GM23338 (cell line): ENCODE measurements at regions not wholly inside any gene's neighbourhood (a gene's known extent, or its start where the extent isn't known, plus 50 kb on each side); places are given as distances from the start of the nearest gene placed in this dataset.

ENCODE experiments used
- ATAC-seq: fragments of 200-7000 bp; cut with Tn5 transposase; 3 replicates; pipeline ENCODE4 v1.9.1; 2020
- DNase-seq: peaks from one replicate; pipeline ENCODE4 v3.0.0-alpha.2; 2015; ENCODE audit warnings: low spot score
- H2AFZ ChIP-seq: fragments of 200-600 bp; sonication (generic); 2 replicates; pipeline ENCODE4 v1.8.0; 2016; ENCODE audit warnings: antibody characterized with exemption, mild to moderate bottlenecking, moderate library complexity
- H3F3A ChIP-seq: fragments of 200-600 bp; sonication (generic); replicated peaks from 2 replicates; pipeline ENCODE4 v1.8.0; 2017; ENCODE audit warnings: antibody characterized with exemption, mixed run types, low read depth
- H3K27ac ChIP-seq: fragments of 200-600 bp; sonication (generic); 2 replicates; pipeline ENCODE4 v1.6.1; 2016; ENCODE audit warnings: low read depth
- H3K27me3 ChIP-seq: fragments of 200-600 bp; sonication (generic); 2 replicates; pipeline ENCODE4 v1.8.0; 2016; ENCODE audit warnings: mild to moderate bottlenecking, mixed run types, moderate library complexity; ENCODE audit not compliant: insufficient read depth
- H3K36me3 ChIP-seq: fragments of 200-600 bp; sonication (generic); 2 replicates; pipeline ENCODE4 v1.8.0; 2016; ENCODE audit warnings: mild to moderate bottlenecking; ENCODE audit not compliant: insufficient read depth
- H3K4me1 ChIP-seq: fragments of 200-600 bp; sonication (generic); 2 replicates; pipeline ENCODE4 v1.8.0; 2016; ENCODE audit warnings: mild to moderate bottlenecking, moderate library complexity; ENCODE audit not compliant: insufficient read depth
- H3K4me2 ChIP-seq: fragments of 200-600 bp; sonication (generic); 2 replicates; pipeline ENCODE4 v1.7.1; 2017; ENCODE audit warnings: mixed run types
- H3K4me3 ChIP-seq: fragments of 200-600 bp; sonication (generic); 2 replicates; pipeline ENCODE4 v1.6.1; 2016; ENCODE audit warnings: mixed run types
- H3K79me2 ChIP-seq: fragments of 200-600 bp; sonication (generic); replicated peaks from 2 replicates; pipeline ENCODE4 v1.8.0; 2017; ENCODE audit warnings: mild to moderate bottlenecking; ENCODE audit not compliant: insufficient read depth
- H3K9me2 ChIP-seq: fragments of 200-600 bp; sonication (generic); 2 replicates; pipeline ENCODE4 v1.8.0; 2017; ENCODE audit not compliant: insufficient read depth
- H4K20me1 ChIP-seq: fragments of 200-600 bp; sonication (generic); replicated peaks from 2 replicates; pipeline ENCODE4 v1.8.0; 2017; ENCODE audit warnings: mild to moderate bottlenecking; ENCODE audit not compliant: insufficient read depth
- H3K27ac Mint-ChIP-seq: 2 replicates; pipeline ENCODE4 v1.8.0; 2020; ENCODE audit warnings: inconsistent platforms, mild to moderate bottlenecking, moderate library complexity, mixed read lengths
- H3K27me3 Mint-ChIP-seq: 3 replicates; pipeline ENCODE4 v1.8.0; 2022; ENCODE audit warnings: low read depth, mild to moderate bottlenecking, moderate library complexity, mixed read lengths, inconsistent platforms; ENCODE audit not compliant: insufficient read depth, poor library complexity
- H3K36me3 Mint-ChIP-seq: 3 replicates; pipeline ENCODE4 v1.8.0; 2021; ENCODE audit warnings: low read depth, mild to moderate bottlenecking, inconsistent platforms, moderate library complexity, mixed read lengths
- H3K4me1 Mint-ChIP-seq: 3 replicates; pipeline ENCODE4 v1.8.0; 2020; ENCODE audit warnings: mild to moderate bottlenecking, inconsistent platforms, mixed read lengths
- H3K4me3 Mint-ChIP-seq: 3 replicates; pipeline ENCODE4 v1.8.0; 2021; ENCODE audit warnings: moderate library complexity, mild to moderate bottlenecking, inconsistent platforms, mixed read lengths
- H3K9me3 Mint-ChIP-seq: 3 replicates; pipeline ENCODE4 v1.8.0; 2020; ENCODE audit warnings: moderate library complexity, mild to moderate bottlenecking, inconsistent platforms, mixed read lengths
- EZH2 ChIP-seq: fragments of 200-600 bp; sonication (generic); IDR thresholded peaks from one replicate; pipeline ENCODE4 v1.8.0; 2017; ENCODE audit warnings: antibody characterized with exemption, mild to moderate bottlenecking, low read depth; ENCODE audit not compliant: unreplicated experiment
- EZH2phosphoT487 ChIP-seq: fragments of 200-600 bp; sonication (generic); IDR thresholded peaks from one replicate; pipeline ENCODE4 v1.8.1; 2018; ENCODE audit warnings: antibody characterized with exemption; ENCODE audit not compliant: unreplicated experiment
- JUNB ChIP-seq: IDR thresholded peaks from one replicate; pipeline ENCODE4 v1.6.1; 2016; ENCODE audit warnings: antibody characterized with exemption; ENCODE audit not compliant: unreplicated experiment
- ZNF114 ChIP-seq: fragments of 250-450 bp; sonication (Bioruptor Pico); IDR thresholded peaks from 2 replicates; pipeline ENCODE4 v1.5.0; 2020; ENCODE audit warnings: mild to moderate bottlenecking, moderate library complexity
- ZNF462 ChIP-seq: fragments of 250-450 bp; sonication (Bioruptor Pico); IDR thresholded peaks from 2 replicates; pipeline ENCODE4 v1.5.0; 2020; ENCODE audit warnings: mild to moderate bottlenecking, moderate library complexity
- TF ChIP-seq, protein P1 (sequence below): IDR thresholded peaks from 2 replicates; pipeline ENCODE4 v1.6.1; 2016; ENCODE audit warnings: antibody characterized with exemption

DNA sequence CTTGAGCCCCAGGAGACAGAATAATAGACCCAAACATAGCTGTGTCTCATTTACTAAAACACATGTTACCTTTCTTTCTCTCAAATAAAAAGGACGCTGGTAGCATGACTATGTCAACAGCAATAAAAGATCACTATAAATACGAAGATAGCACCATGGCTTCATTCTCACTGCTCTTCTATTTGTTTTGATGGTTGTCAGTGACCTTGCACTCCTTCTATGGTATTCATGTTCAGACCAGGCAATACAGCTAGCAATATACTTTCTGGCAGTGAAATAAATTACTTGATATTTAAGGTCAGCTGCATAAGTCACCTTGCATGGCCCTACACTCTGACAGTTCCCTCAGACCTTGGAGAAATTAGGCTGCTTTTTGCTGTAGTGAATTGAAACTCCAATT is 263.2 kb upstream of the CDH7 start:
- Mint-ChIP-seq H3K4me1 (peaks cover 8% of the 10 kb centered on the region; the same call in 2 of the 3 replicates), H3K4me3 (no peak overlapping the region), H3K9me3 (no peaks in the 10 kb centered on the region), H3K27ac (no peak overlapping the region), H3K36me3 (no peaks in the 10 kb centered on the region), H3K27me3 (no peaks in the 10 kb centered on the region)
- Histone ChIP-seq H3K27me3 (no peaks in the 10 kb centered on the region), H3K79me2 (no peaks in the 10 kb centered on the region), H2AFZ (no peak overlapping the region), H3K4me2 (no peak overlapping the region), H3K36me3 (no peaks in the 10 kb centered on the region), H3K4me3 (no peak overlapping the region), H4K20me1 (no peaks in the 10 kb centered on the region), H3K27ac (no peak overlapping the region), H3K9me2 (no peaks in the 10 kb centered on the region), H3K4me1 (no peaks in the 10 kb centered on the region), H3F3A (no peaks in the 10 kb centered on the region)
- DNase-seq (no peak), ATAC-seq (no peak)
- TF ChIP-seq ZNF114 (CRISPR knock-in tag) (no peak), ZNF462 (no peak), JUNB (no peak), EZH2phosphoT487 (no peak), EZH2 (no peak)
- TF ChIP-seq, protein P1, sequence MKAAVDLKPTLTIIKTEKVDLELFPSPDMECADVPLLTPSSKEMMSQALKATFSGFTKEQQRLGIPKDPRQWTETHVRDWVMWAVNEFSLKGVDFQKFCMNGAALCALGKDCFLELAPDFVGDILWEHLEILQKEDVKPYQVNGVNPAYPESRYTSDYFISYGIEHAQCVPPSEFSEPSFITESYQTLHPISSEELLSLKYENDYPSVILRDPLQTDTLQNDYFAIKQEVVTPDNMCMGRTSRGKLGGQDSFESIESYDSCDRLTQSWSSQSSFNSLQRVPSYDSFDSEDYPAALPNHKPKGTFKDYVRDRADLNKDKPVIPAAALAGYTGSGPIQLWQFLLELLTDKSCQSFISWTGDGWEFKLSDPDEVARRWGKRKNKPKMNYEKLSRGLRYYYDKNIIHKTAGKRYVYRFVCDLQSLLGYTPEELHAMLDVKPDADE, result no peak
